GM19468 (cell line): ENCODE measurements at regions not wholly inside any gene's neighbourhood (a gene's known extent, or its start where the extent isn't known, plus 50 kb on each side); places are given as distances from the start of the nearest gene placed in this dataset.
"Not testable (repeated sequence)": the region's sequence is repeated elsewhere in the genome, so short reads cannot be mapped to it uniquely, and the experiment has no call there.

Experiments
- ATAC-seq: cut with Tn5 transposase; IDR thresholded peaks from one replicate; pipeline ENCODE4 v1.9.1; 2021; ENCODE audit warnings: mild to moderate bottlenecking, moderate library complexity, moderate number of reproducible peaks; ENCODE audit not compliant: unreplicated experiment; ENCODE audit errors: extremely low read depth

GRCh38 chr2:145800151-145801091 lies 1280.5 kb upstream of the ZEB2 start:
- no peak for ATAC-seq

GRCh38 chr2:145799595-145800108 lies 1279.7 kb upstream of the ZEB2 start:
- ATAC-seq = no peak

- ATAC-seq = no peak
Observed at GRCh38 chr2:145798419-145798818, 1278.5 kb upstream of the ZEB2 start.

- ATAC-seq = no peak
Observed at GRCh38 chr2:145797692-145798091, 1277.8 kb upstream of the ZEB2 start.

GRCh38 chr2:145792745-145793144 lies 1272.8 kb upstream of the ZEB2 start:
- no peak for ATAC-seq

- ATAC-seq = no peak
Observed at GRCh38 chr2:145789636-145790035, 1269.7 kb upstream of the ZEB2 start.

GRCh38 chr2:145787597-145788361 lies 1267.9 kb upstream of the ZEB2 start:
- ATAC-seq = not testable (repeated sequence)

GRCh38 chr2:145782607-145783006 lies 1262.7 kb upstream of the ZEB2 start:
- ATAC-seq = not testable (repeated sequence)

GRCh38 chr2:145777914-145778313 lies 1258.0 kb upstream of the ZEB2 start:
- peak; percentile 56 for ATAC-seq

- ATAC-seq = no peak
Observed at GRCh38 chr2:145777297-145777696, 1257.4 kb upstream of the ZEB2 start.

- ATAC-seq = no peak
Observed at GRCh38 chr2:145775591-145775990, 1255.7 kb upstream of the ZEB2 start.

- ATAC-seq = peak; percentile 95
Observed at GRCh38 chr2:145771525-145771924, 1251.6 kb upstream of the ZEB2 start.

- ATAC-seq = no peak
Observed at GRCh38 chr2:145769011-145769716, 1249.2 kb upstream of the ZEB2 start.

- ATAC-seq = no peak
Observed at GRCh38 chr2:145765874-145766273, 1246.0 kb upstream of the ZEB2 start.

- ATAC-seq = no peak
Observed at GRCh38 chr2:145764631-145765030, 1244.7 kb upstream of the ZEB2 start.

- ATAC-seq = no peak
Observed at GRCh38 chr2:145760781-145761649, 1241.1 kb upstream of the ZEB2 start.

- no peak for ATAC-seq
Observed at GRCh38 chr2:145759228-145759915, 1239.5 kb upstream of the ZEB2 start.

- no peak for ATAC-seq
Observed at GRCh38 chr2:145757503-145758246, 1237.8 kb upstream of the ZEB2 start.
